ENCODE measurements at regions not wholly inside any gene's neighbourhood (a gene's known extent, or its start where the extent isn't known, plus 50 kb on each side); places are given as distances from the start of the nearest gene placed in this dataset.

GRCh38 chr5:93930098-93930497 lies 188.7 kb upstream of the POU5F2 start:
- FAIRE-seq = no peak
- Histone ChIP-seq H3K9me1 (ENCODE audit: control insufficient read depth, extremely low read depth, insufficient read depth, low read length) (no peaks in the 10 kb centered on the region), H3K4me1 (ENCODE audit: control insufficient read depth, extremely low read depth, insufficient read depth, low read length) (peaks cover 20% of the 10 kb centered on the region), H3K4me2 (ENCODE audit: control insufficient read depth, extremely low read depth, insufficient read depth, low read depth, low read length) (peak overlapping the region; percentile 39), H2AFZ (ENCODE audit: control insufficient read depth, low read length) (no peak overlapping the region), H3K4me3 (ENCODE audit: control insufficient read depth in 2 of 3, extremely low read depth in 1 of 3, insufficient read depth in 2 of 3, low read depth in 1 of 3, low read length in 3 of 3) (no peak overlapping the region), H3K27me3 (ENCODE audit: control insufficient read depth, extremely low read depth, insufficient read depth, low read length) (no peaks in the 10 kb centered on the region), H3K36me3 (ENCODE audit: control insufficient read depth in 2 of 2, extremely low read depth in 1 of 2, insufficient read depth in 2 of 2, low read length in 2 of 2) (no peaks in the 10 kb centered on the region), H3K27ac (ENCODE audit: control insufficient read depth, insufficient read depth, low read length) (no peak overlapping the region), H3K79me2 (ENCODE audit: control insufficient read depth, insufficient read depth, low read length) (no peaks in the 10 kb centered on the region), H3K9me3 (ENCODE audit: control insufficient read depth, low read depth, low read length) (no peaks in the 10 kb centered on the region), H4K20me1 (ENCODE audit: control insufficient read depth, extremely low read depth, insufficient read depth, low read length) (no peaks in the 10 kb centered on the region), H3K9ac (ENCODE audit: control insufficient read depth, extremely low read depth, insufficient read depth, low read length) (no peak overlapping the region)
- dilution Hi-C loops (cut with MboI; ENCODE audit: extremely low pct_ligation_motif_present, low sequenced_read_pairs) = no loop called here
- DNase-seq (ENCODE audit: low read depth, low spot score) = no peak
- TF ChIP-seq CTCF (optimal IDR thresholded peaks at IDR 0.05 in 1 of 3, IDR thresholded peaks at IDR 0.05 in 1 of 3, conservative IDR thresholded peaks at IDR 0.05 in 1 of 3; ENCODE audit: extremely low read depth in 1 of 3, insufficient read depth in 2 of 3, low read length in 3 of 3) (no peak), EZH2 (IDR thresholded peaks at IDR 0.05; ENCODE audit: low read length) (no peak)

GRCh38 chr5:93929131-93929530 lies 187.7 kb upstream of the POU5F2 start:
- dilution Hi-C loops (cut with MboI; ENCODE audit: extremely low pct_ligation_motif_present, low sequenced_read_pairs) = no loop called here
- Histone ChIP-seq H4K20me1 (ENCODE audit: control insufficient read depth, extremely low read depth, insufficient read depth, low read length) (no peaks in the 10 kb centered on the region), H3K4me2 (ENCODE audit: control insufficient read depth, extremely low read depth, insufficient read depth, low read depth, low read length) (no peak overlapping the region), H3K27ac (ENCODE audit: control insufficient read depth, insufficient read depth, low read length) (no peak overlapping the region), H3K9ac (ENCODE audit: control insufficient read depth, extremely low read depth, insufficient read depth, low read length) (no peak overlapping the region), H3K9me1 (ENCODE audit: control insufficient read depth, extremely low read depth, insufficient read depth, low read length) (no peaks in the 10 kb centered on the region), H3K9me3 (ENCODE audit: control insufficient read depth, low read depth, low read length) (no peaks in the 10 kb centered on the region), H2AFZ (ENCODE audit: control insufficient read depth, low read length) (no peak overlapping the region), H3K36me3 (ENCODE audit: control insufficient read depth in 2 of 2, extremely low read depth in 1 of 2, insufficient read depth in 2 of 2, low read length in 2 of 2) (no peaks in the 10 kb centered on the region), H3K79me2 (ENCODE audit: control insufficient read depth, insufficient read depth, low read length) (no peaks in the 10 kb centered on the region), H3K27me3 (ENCODE audit: control insufficient read depth, extremely low read depth, insufficient read depth, low read length) (no peaks in the 10 kb centered on the region), H3K4me3 (ENCODE audit: control insufficient read depth in 2 of 3, extremely low read depth in 1 of 3, insufficient read depth in 2 of 3, low read depth in 1 of 3, low read length in 3 of 3) (no peak overlapping the region), H3K4me1 (ENCODE audit: control insufficient read depth, extremely low read depth, insufficient read depth, low read length) (peaks cover 30% of the 10 kb centered on the region)
- DNase-seq (ENCODE audit: low read depth, low spot score) = no peak
- no peak for TF ChIP-seq EZH2 (IDR thresholded peaks at IDR 0.05; ENCODE audit: low read length)
- TF ChIP-seq CTCF (optimal IDR thresholded peaks at IDR 0.05 in 1 of 3, IDR thresholded peaks at IDR 0.05 in 1 of 3, conservative IDR thresholded peaks at IDR 0.05 in 1 of 3; ENCODE audit: extremely low read depth in 1 of 3, insufficient read depth in 2 of 3, low read length in 3 of 3) = no peak
- no peak for FAIRE-seq

Data from keratinocyte (primary cell).